Fibroblast of lung (primary cell): ENCODE measurements at regions not wholly inside any gene's neighbourhood (a gene's known extent, or its start where the extent isn't known, plus 50 kb on each side); places are given as distances from the start of the nearest gene placed in this dataset.
"Not testable (repeated sequence)": the region's sequence is repeated elsewhere in the genome, so short reads cannot be mapped to it uniquely, and the experiment has no call there.

Experiments
- DNase-seq, 2 donors: peaks; one replicate each; pipeline versions ENCODE4 v3.0.0 to v3.0.0-alpha.2; 2010; ENCODE audit warnings: low read depth in 2 of 2
- H2AFZ ChIP-seq: 2 replicates; pipeline ENCODE4 v1.5.1; 2012; ENCODE audit warnings: low read length, control low read depth, inconsistent platforms
- H3K27ac ChIP-seq: 2 replicates; pipeline ENCODE4 v1.5.1; 2011; ENCODE audit warnings: low read length, control low read depth; ENCODE audit not compliant: insufficient read depth
- H3K27me3 ChIP-seq: 2 replicates; pipeline ENCODE4 v1.5.1; 2011; ENCODE audit warnings: mild to moderate bottlenecking, low read length; ENCODE audit not compliant: control insufficient read depth, insufficient read depth
- H3K36me3 ChIP-seq: 2 replicates; pipeline ENCODE4 v1.5.1; 2011; ENCODE audit warnings: low read length; ENCODE audit not compliant: control insufficient read depth, insufficient read depth
- H3K4me1 ChIP-seq: 2 replicates; pipeline ENCODE4 v1.5.1; 2011; ENCODE audit warnings: low read length; ENCODE audit not compliant: control insufficient read depth, insufficient read depth; ENCODE audit errors: extremely low read depth
- H3K4me2 ChIP-seq: 2 replicates; pipeline ENCODE4 v1.5.1; 2011; ENCODE audit warnings: low read length, control low read depth; ENCODE audit not compliant: insufficient read depth; ENCODE audit errors: extremely low read depth
- H3K4me3 ChIP-seq, 4 experiments: fragments of 200-600 bp in 1 of 4; sonication (generic) in 1 of 4; replicated peaks in 1 of 4; 2 replicates each; pipeline ENCODE4 v1.5.1; 2011 to 2016; ENCODE audit warnings: low read length in 4 of 4, low read depth in 3 of 4, mild to moderate bottlenecking in 3 of 4, control low read depth in 2 of 4, inconsistent platforms in 1 of 4, mixed read lengths in 1 of 4; ENCODE audit not compliant: insufficient read depth in 1 of 4; ENCODE audit errors: control extremely low read depth in 1 of 4
- H3K79me2 ChIP-seq: 2 replicates; pipeline ENCODE4 v1.5.1; 2012; ENCODE audit warnings: mild to moderate bottlenecking, low read length, inconsistent platforms; ENCODE audit not compliant: control insufficient read depth, insufficient read depth
- H3K9ac ChIP-seq: 2 replicates; pipeline ENCODE4 v1.5.1; 2011; ENCODE audit warnings: mild to moderate bottlenecking, low read length, control low read depth; ENCODE audit not compliant: insufficient read depth
- H3K9me3 ChIP-seq: 2 replicates; pipeline ENCODE4 v1.5.1; 2012; ENCODE audit warnings: low read depth, low read length; ENCODE audit not compliant: control insufficient read depth, insufficient read depth
- H4K20me1 ChIP-seq: 2 replicates; pipeline ENCODE4 v1.5.1; 2011; ENCODE audit warnings: low read length; ENCODE audit not compliant: control insufficient read depth, insufficient read depth; ENCODE audit errors: extremely low read depth
- CTCF ChIP-seq, 2 donors: IDR thresholded peaks in 1 of 2; conservative IDR thresholded peaks in 1 of 2; 1 replicate in 1 of 2; 2 replicates in 1 of 2; pipeline ENCODE4 v1.5.1; 2011 to 2012; ENCODE audit warnings: low read length in 2 of 2, control low read depth in 1 of 2, inconsistent platforms in 1 of 2, low read depth in 1 of 2, mild to moderate bottlenecking in 1 of 2
- EZH2 ChIP-seq: IDR thresholded peaks from 2 replicates; pipeline ENCODE4 v1.5.1; 2012; ENCODE audit warnings: low read length, control low read depth, mild to moderate bottlenecking; ENCODE audit errors: missing control alignments

- H3K4me2 ChIP-seq, result no peak overlapping the region
- no peaks in the 10 kb centered on the region for H3K4me1 ChIP-seq
- no peaks in the 10 kb centered on the region for H3K36me3 ChIP-seq
- no peak overlapping the region for H3K4me3 ChIP-seq
- H2AFZ ChIP-seq, result no peak overlapping the region
- H3K27me3 ChIP-seq, result no peaks in the 10 kb centered on the region
- no peaks in the 10 kb centered on the region for H4K20me1 ChIP-seq
- H3K9ac ChIP-seq, result no peak overlapping the region
- H3K79me2 ChIP-seq, result no peaks in the 10 kb centered on the region
- no peak overlapping the region for H3K27ac ChIP-seq
- no peaks in the 10 kb centered on the region for H3K9me3 ChIP-seq
- no peak for TF ChIP-seq CTCF (conservative IDR thresholded peaks at IDR 0.05 in 1 of 2, IDR thresholded peaks at IDR 0.05 in 1 of 2; ENCODE audit: low read depth in 1 of 2, low read length in 2 of 2)
- TF ChIP-seq EZH2, result no peak
- DNase-seq, result no peak
These were observed 113.3 kb downstream of the OSTF1 start for GRCh38 chr9:75201480-75202209.

GRCh38 chr9:75207997-75208396 lies 119.7 kb downstream of the OSTF1 start:
- H3K4me2 ChIP-seq, H3K27me3 ChIP-seq, H3K36me3 ChIP-seq, H3K4me3 ChIP-seq, H3K4me1 ChIP-seq, H4K20me1 ChIP-seq, H3K9ac ChIP-seq, H2AFZ ChIP-seq, H3K9me3 ChIP-seq, H3K79me2 ChIP-seq, H3K27ac ChIP-seq, DNase-seq: not testable (repeated sequence)

GRCh38 chr9:75210215-75210614 lies 121.9 kb downstream of the OSTF1 start:
- Histone ChIP-seq H3K27me3 (no peaks in the 10 kb centered on the region), H3K27ac (no peak overlapping the region), H3K79me2 (no peaks in the 10 kb centered on the region), H4K20me1 (no peaks in the 10 kb centered on the region), H2AFZ (no peak overlapping the region), H3K36me3 (no peaks in the 10 kb centered on the region), H3K4me2 (no peak overlapping the region), H3K9me3 (no peaks in the 10 kb centered on the region), H3K4me3 (no peak overlapping the region), H3K4me1 (no peaks in the 10 kb centered on the region), H3K9ac (no peak overlapping the region)
- no peak for DNase-seq
- TF ChIP-seq EZH2 (no peak), CTCF (conservative IDR thresholded peaks at IDR 0.05 in 1 of 2, IDR thresholded peaks at IDR 0.05 in 1 of 2; ENCODE audit: low read depth in 1 of 2, low read length in 2 of 2) (no peak)
